Stomach (tissue), 8 donors: ENCODE measurements at regions not wholly inside any gene's neighbourhood (a gene's known extent, or its start where the extent isn't known, plus 50 kb on each side); places are given as distances from the start of the nearest gene placed in this dataset.

Source experiments
- DNase-seq, 2 donors: peaks; one replicate each; pipeline versions ENCODE4 v3.0.0 to v3.0.0-alpha.2; 2013 to 2019
- H3K27ac ChIP-seq, 5 donors: fragments of 200-600 bp in 4 of 5; sonication (generic) in 4 of 5; one replicate each; pipeline ENCODE4 v1.5.1; 2013 to 2019; ENCODE audit warnings: mild to moderate bottlenecking in 1 of 5, moderate library complexity in 1 of 5
- H3K27me3 ChIP-seq, 3 donors: fragments of 200-600 bp; sonication (generic); one replicate each; pipeline ENCODE4 v1.5.1; 2017 to 2019; ENCODE audit warnings: mixed run types in 1 of 3
- H3K36me3 ChIP-seq, 4 donors: fragments of 200-600 bp; sonication (generic); 1 replicate in 3 of 4; 2 replicates in 1 of 4; pipeline ENCODE4 v1.5.1; 2016 to 2019
- H3K4me1 ChIP-seq, 4 donors: fragments of 200-600 bp; sonication (generic); one replicate each; pipeline ENCODE4 v1.5.1; 2016 to 2019
- H3K4me3 ChIP-seq, 4 donors: fragments of 200-600 bp; sonication (generic) in 3 of 4; one replicate each; pipeline ENCODE4 v1.5.1; 2016 to 2019; ENCODE audit warnings: mild to moderate bottlenecking in 1 of 4
- H3K9me3 ChIP-seq, 4 donors: fragments of 200-600 bp; sonication (generic); one replicate each; pipeline ENCODE4 v1.5.1; 2016 to 2019
- CTCF ChIP-seq, 7 experiments: fragments of 450-650 bp in 4 of 7; fragments of 200-600 bp in 3 of 7; sonication (generic) in 3 of 7; IDR thresholded peaks; one replicate each; pipeline ENCODE4 v1.5.1; 2016 to 2019; ENCODE audit warnings: antibody characterized with exemption in 7 of 7, control low read depth in 2 of 7, mild to moderate bottlenecking in 1 of 7
- EP300 ChIP-seq: sonication (generic); formaldehyde crosslinking; IDR thresholded peaks from one replicate; pipeline ENCODE4 v1.6.1; 2017; ENCODE audit warnings: antibody characterized with exemption
- POLR2A ChIP-seq, 4 donors: fragments of 450-650 bp; IDR thresholded peaks; one replicate each; pipeline ENCODE4 v1.6.1; 2016; ENCODE audit warnings: antibody characterized with exemption in 4 of 4, control low read depth in 2 of 4, mild to moderate bottlenecking in 1 of 4, moderate library complexity in 1 of 4
- POLR2AphosphoS5 ChIP-seq, 3 donors: sonication (generic); formaldehyde crosslinking; IDR thresholded peaks; one replicate each; pipeline ENCODE4 v1.6.1; 2016; ENCODE audit warnings: antibody characterized with exemption in 3 of 3
- WGBS, 5 donors: extraction: QIAGEN DNeasy Blood & Tissue Kit in 3 of 5; methylation state at CpG; one replicate each; pipeline versions ENCODE4 v1.1.5 to v1.1.7; 2013 to 2018; 5-methylcytosine and 5-hydroxymethylcytosine counted together
- intact Hi-C: fragments of 100-400 bp; cut with DNase I; formaldehyde crosslinking; loops from one replicate; pipeline ENCODE4 v1.15.1; 2023; ENCODE audit warnings: low total_unique reads
- donor health status: healthy with polysubstance abuse.
- donor health status: Bipolar disorder and iron deficiency.
- donor health status: healthy.

- no peaks in the 10 kb centered on the region for H3K27me3 ChIP-seq
- no peaks in the 10 kb centered on the region for H3K9me3 ChIP-seq
- DNase-seq = no peak
- no peaks in the 10 kb centered on the region for H3K36me3 ChIP-seq
- intact Hi-C loops = no loop called here
- no peak for TF ChIP-seq POLR2AphosphoS5 (IDR thresholded peaks at IDR 0.05)
- TF ChIP-seq EP300 = no peak
- TF ChIP-seq CTCF (IDR thresholded peaks at IDR 0.05) = no peak
- H3K27ac ChIP-seq = no peak overlapping the region
- no peaks in the 10 kb centered on the region for H3K4me1 ChIP-seq
- 28 to 68% (median 44%) methylated on average over 1 of the region's 1 CpG for WGBS, 5 donors
- no peak overlapping the region for H3K4me3 ChIP-seq
These were observed 252.1 kb downstream of the TMX3 start for GRCh38 chr18:68462766-68463165.

- H3K27ac ChIP-seq = no peak overlapping the region
- no peak for TF ChIP-seq CTCF (IDR thresholded peaks at IDR 0.05)
- TF ChIP-seq POLR2AphosphoS5 (IDR thresholded peaks at IDR 0.05) = no peak
- TF ChIP-seq EP300 = no peak
- no peak for TF ChIP-seq POLR2A (IDR thresholded peaks at IDR 0.05)
- no peak for DNase-seq
- H3K36me3 ChIP-seq = no peaks in the 10 kb centered on the region
- intact Hi-C loops = no loop called here
- H3K9me3 ChIP-seq = no peaks in the 10 kb centered on the region
- no peaks in the 10 kb centered on the region for H3K4me1 ChIP-seq
- H3K27me3 ChIP-seq = no peaks in the 10 kb centered on the region
- H3K4me3 ChIP-seq = no peak overlapping the region
- 80 to 93% (median 86%) methylated on average over 1 of the region's 1 CpG for WGBS, 5 donors
These were observed 252.8 kb downstream of the TMX3 start for GRCh38 chr18:68462148-68462547.

GRCh38 chr18:68461481-68462018, 253.4 kb downstream of the TMX3 start:
- WGBS, 5 donors = 39 to 52% (median 43%) methylated on average over 3 of the region's 3 CpGs
- Histone ChIP-seq H3K4me3 (no peak overlapping the region), H3K27me3 (no peaks in the 10 kb centered on the region), H3K36me3 (no peaks in the 10 kb centered on the region), H3K9me3 (no peaks in the 10 kb centered on the region), H3K27ac (no peak overlapping the region), H3K4me1 (no peaks in the 10 kb centered on the region)
- intact Hi-C loops = no loop called here
- no peak for TF ChIP-seq EP300
- TF ChIP-seq CTCF (IDR thresholded peaks at IDR 0.05) = no peak
- no peak for TF ChIP-seq POLR2A (IDR thresholded peaks at IDR 0.05)
- no peak for TF ChIP-seq POLR2AphosphoS5 (IDR thresholded peaks at IDR 0.05)
- no peak for DNase-seq

- intact Hi-C loops = no loop called here
- no peaks in the 10 kb centered on the region for H3K9me3 ChIP-seq
- no peak overlapping the region for H3K27ac ChIP-seq
- no peak for DNase-seq
- no peak for TF ChIP-seq POLR2AphosphoS5 (IDR thresholded peaks at IDR 0.05)
- TF ChIP-seq CTCF (IDR thresholded peaks at IDR 0.05) = no peak
- TF ChIP-seq EP300 = no peak
- no peak for TF ChIP-seq POLR2A (IDR thresholded peaks at IDR 0.05)
- WGBS, 5 donors = 95 to 97% (median 95%) methylated on average over 12 of the region's 12 CpGs
- no peaks in the 10 kb centered on the region for H3K27me3 ChIP-seq
- no peaks in the 10 kb centered on the region for H3K36me3 ChIP-seq
- H3K4me3 ChIP-seq = no peak overlapping the region
- H3K4me1 ChIP-seq = no peaks in the 10 kb centered on the region
These were observed 254.9 kb downstream of the TMX3 start for GRCh38 chr18:68459968-68460367.
